Neural cell (in vitro differentiated cells): ENCODE measurements at regions not wholly inside any gene's neighbourhood (a gene's known extent, or its start where the extent isn't known, plus 50 kb on each side); places are given as distances from the start of the nearest gene placed in this dataset.

Experiments used
- EP300 ChIP-seq: fragments of 450-650 bp; conservative IDR thresholded peaks from 2 replicates; pipeline ENCODE4 v1.6.1; 2014; ENCODE audit warnings: antibody characterized with exemption, mild to moderate bottlenecking, moderate library complexity; ENCODE audit not compliant: poor library complexity, severe bottlenecking
- MXI1 ChIP-seq: fragments of 450-650 bp; conservative IDR thresholded peaks from 2 replicates; pipeline ENCODE4 v1.6.1; 2014; ENCODE audit warnings: antibody characterized with exemption, mild to moderate bottlenecking; ENCODE audit not compliant: poor library complexity, severe bottlenecking
- POLR2AphosphoS5 ChIP-seq: IDR thresholded peaks from 2 replicates; pipeline ENCODE4 v1.6.1; 2012
- TF ChIP-seq, protein P1 (sequence below): fragments of 450-650 bp; IDR thresholded peaks from 2 replicates; pipeline ENCODE4 v1.5.1; 2014; ENCODE audit warnings: antibody characterized with exemption, mild to moderate bottlenecking, moderate library complexity; ENCODE audit not compliant: poor library complexity, severe bottlenecking
- TF ChIP-seq, protein P2 (sequence below): IDR thresholded peaks from 2 replicates; pipeline ENCODE4 v1.6.1; 2012; ENCODE audit warnings: borderline replicate concordance

DNA sequence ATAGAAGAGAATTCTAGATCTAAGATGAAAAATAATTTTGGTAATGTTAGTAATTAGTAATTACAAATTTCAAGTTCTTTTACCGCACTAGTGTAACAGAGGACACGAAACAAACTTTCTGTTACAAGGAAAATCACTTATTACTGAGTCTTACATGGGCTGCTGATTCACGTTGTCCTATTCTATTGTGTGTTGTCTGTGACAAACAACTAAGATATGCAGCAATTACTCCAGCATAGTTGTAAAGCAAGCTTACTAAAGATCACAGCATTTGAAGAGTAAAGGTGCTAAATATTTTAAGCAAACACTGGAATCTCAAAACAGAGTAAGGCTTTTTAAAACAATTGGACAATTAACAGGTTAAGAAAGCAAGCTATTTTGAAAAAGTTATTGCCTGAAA lies 502.3 kb downstream of the KCNT2 start:
- TF ChIP-seq, protein P1, sequence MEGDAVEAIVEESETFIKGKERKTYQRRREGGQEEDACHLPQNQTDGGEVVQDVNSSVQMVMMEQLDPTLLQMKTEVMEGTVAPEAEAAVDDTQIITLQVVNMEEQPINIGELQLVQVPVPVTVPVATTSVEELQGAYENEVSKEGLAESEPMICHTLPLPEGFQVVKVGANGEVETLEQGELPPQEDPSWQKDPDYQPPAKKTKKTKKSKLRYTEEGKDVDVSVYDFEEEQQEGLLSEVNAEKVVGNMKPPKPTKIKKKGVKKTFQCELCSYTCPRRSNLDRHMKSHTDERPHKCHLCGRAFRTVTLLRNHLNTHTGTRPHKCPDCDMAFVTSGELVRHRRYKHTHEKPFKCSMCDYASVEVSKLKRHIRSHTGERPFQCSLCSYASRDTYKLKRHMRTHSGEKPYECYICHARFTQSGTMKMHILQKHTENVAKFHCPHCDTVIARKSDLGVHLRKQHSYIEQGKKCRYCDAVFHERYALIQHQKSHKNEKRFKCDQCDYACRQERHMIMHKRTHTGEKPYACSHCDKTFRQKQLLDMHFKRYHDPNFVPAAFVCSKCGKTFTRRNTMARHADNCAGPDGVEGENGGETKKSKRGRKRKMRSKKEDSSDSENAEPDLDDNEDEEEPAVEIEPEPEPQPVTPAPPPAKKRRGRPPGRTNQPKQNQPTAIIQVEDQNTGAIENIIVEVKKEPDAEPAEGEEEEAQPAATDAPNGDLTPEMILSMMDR: no peak
- no peak for TF ChIP-seq POLR2AphosphoS5
- TF ChIP-seq MXI1: no peak
- TF ChIP-seq, protein P2, sequence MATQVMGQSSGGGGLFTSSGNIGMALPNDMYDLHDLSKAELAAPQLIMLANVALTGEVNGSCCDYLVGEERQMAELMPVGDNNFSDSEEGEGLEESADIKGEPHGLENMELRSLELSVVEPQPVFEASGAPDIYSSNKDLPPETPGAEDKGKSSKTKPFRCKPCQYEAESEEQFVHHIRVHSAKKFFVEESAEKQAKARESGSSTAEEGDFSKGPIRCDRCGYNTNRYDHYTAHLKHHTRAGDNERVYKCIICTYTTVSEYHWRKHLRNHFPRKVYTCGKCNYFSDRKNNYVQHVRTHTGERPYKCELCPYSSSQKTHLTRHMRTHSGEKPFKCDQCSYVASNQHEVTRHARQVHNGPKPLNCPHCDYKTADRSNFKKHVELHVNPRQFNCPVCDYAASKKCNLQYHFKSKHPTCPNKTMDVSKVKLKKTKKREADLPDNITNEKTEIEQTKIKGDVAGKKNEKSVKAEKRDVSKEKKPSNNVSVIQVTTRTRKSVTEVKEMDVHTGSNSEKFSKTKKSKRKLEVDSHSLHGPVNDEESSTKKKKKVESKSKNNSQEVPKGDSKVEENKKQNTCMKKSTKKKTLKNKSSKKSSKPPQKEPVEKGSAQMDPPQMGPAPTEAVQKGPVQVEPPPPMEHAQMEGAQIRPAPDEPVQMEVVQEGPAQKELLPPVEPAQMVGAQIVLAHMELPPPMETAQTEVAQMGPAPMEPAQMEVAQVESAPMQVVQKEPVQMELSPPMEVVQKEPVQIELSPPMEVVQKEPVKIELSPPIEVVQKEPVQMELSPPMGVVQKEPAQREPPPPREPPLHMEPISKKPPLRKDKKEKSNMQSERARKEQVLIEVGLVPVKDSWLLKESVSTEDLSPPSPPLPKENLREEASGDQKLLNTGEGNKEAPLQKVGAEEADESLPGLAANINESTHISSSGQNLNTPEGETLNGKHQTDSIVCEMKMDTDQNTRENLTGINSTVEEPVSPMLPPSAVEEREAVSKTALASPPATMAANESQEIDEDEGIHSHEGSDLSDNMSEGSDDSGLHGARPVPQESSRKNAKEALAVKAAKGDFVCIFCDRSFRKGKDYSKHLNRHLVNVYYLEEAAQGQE: no peak
- no peak for TF ChIP-seq EP300
